ENCODE measurements at regions not wholly inside any gene's neighbourhood (a gene's known extent, or its start where the extent isn't known, plus 50 kb on each side); places are given as distances from the start of the nearest gene placed in this dataset.

GRCh38 chr2:223697316-223697891, 95.2 kb upstream of the SCG2 start:
- 87% methylated on average over 2 of the region's 2 CpGs; no CpG with 5 or more reads in 1 of the 2 experiments for WGBS, 2 experiments (ENCODE audit: extremely low coverage in 1 of 2, insufficient coverage in 1 of 2, insufficient read length in 1 of 2, insufficient replicate concordance in 2 of 2, low coverage in 1 of 2, low lambda C conversion rate in 2 of 2, missing lambda C conversion rate in 1 of 2)
- no peak overlapping the region for H3K18ac ChIP-seq (ENCODE audit: extremely low read depth, low read length)
- no peak overlapping the region for H3K4ac ChIP-seq (replicated peaks; ENCODE audit: insufficient read length, low read depth, low read length)
- H3K79me2 ChIP-seq (ENCODE audit: control insufficient read depth in 1 of 2, insufficient read depth in 2 of 2, low read length in 2 of 2) = no peaks in the 10 kb centered on the region
- H3K14ac ChIP-seq (ENCODE audit: insufficient read length) = no peak overlapping the region
- no peak for DNase-seq (ENCODE audit: low read depth in 1 of 2, low spot score in 2 of 2)
- no peak overlapping the region for H2BK15ac ChIP-seq (ENCODE audit: low read length)
- H3K9ac ChIP-seq (replicated peaks in 1 of 4; ENCODE audit: extremely low read depth in 1 of 4, low read depth in 3 of 4, low read length in 3 of 4) = no peak overlapping the region
- H4K8ac ChIP-seq (ENCODE audit: extremely low read depth, insufficient read depth, low read length) = no peak overlapping the region
- H3K4me1 ChIP-seq (replicated peaks in 1 of 4; ENCODE audit: control insufficient read depth in 3 of 4, insufficient read depth in 4 of 4, low read length in 3 of 4) = no peaks in the 10 kb centered on the region
- ChIA-PET POLR2A (ENCODE audit: partially characterized antibody) (interaction anchor here (0.6 kb wide), 2 partner anchors 179 to 204 kb away, joined by 3 to 4 read pairs; no protein-coding TSS in a partner anchor), CTCF (ENCODE audit: partially characterized antibody) (interaction anchor here (0.6 to 1.9 kb wide), 10 partner anchors 10 to 940 kb away, joined by 3 to 8 read pairs (median 3); no protein-coding TSS in a partner anchor)
- H3K27ac ChIP-seq (ENCODE audit: low read depth, low read length) = no peak overlapping the region
- H3K23ac ChIP-seq (ENCODE audit: insufficient read length) = no peak overlapping the region
- no peak overlapping the region for H2BK20ac ChIP-seq (ENCODE audit: low read length)
- no peaks in the 10 kb centered on the region for H3K27me3 ChIP-seq (replicated peaks in 1 of 4; ENCODE audit: control insufficient read depth in 3 of 4, extremely low read depth in 1 of 4, insufficient read depth in 3 of 4, low read length in 3 of 4)
- no peaks in the 10 kb centered on the region; the same call in 1 of the 2 replicates for H3K23me2 ChIP-seq (ENCODE audit: low read depth, low read length)
- H2BK5ac ChIP-seq (ENCODE audit: low read depth, low read length) = no peak overlapping the region
- H3K56ac ChIP-seq (replicated peaks; ENCODE audit: insufficient read length, low read depth, low read length) = no peak overlapping the region
- H3K9me3 ChIP-seq (ENCODE audit: insufficient read depth in 2 of 2, low read depth in 1 of 2, low read length in 1 of 2) = no peaks in the 10 kb centered on the region
- no peak overlapping the region for H4K91ac ChIP-seq (replicated peaks; ENCODE audit: insufficient read length, low read length)
- H3K79me1 ChIP-seq (ENCODE audit: low read depth, low read length) = no peaks in the 10 kb centered on the region; the same call in 1 of the 2 replicates
- H3K4me3 ChIP-seq (ENCODE audit: extremely low read depth in 1 of 4, insufficient read depth in 2 of 4, low read depth in 3 of 4, low read length in 4 of 4) = no peak overlapping the region
- no peak for TF ChIP-seq EZH2 (IDR thresholded peaks at IDR 0.05; ENCODE audit: low read depth, low read length, severe bottlenecking)
- TF ChIP-seq TBP (IDR thresholded peaks at IDR 0.05; ENCODE audit: low read depth, low read length) = no peak
- TF ChIP-seq ZNF274 (IDR thresholded peaks at IDR 0.05; ENCODE audit: borderline replicate concordance, extremely low read depth, low read length) = no peak
- TF ChIP-seq MAFK (IDR thresholded peaks at IDR 0.05; ENCODE audit: low read depth, low read length) = no peak
- TF ChIP-seq ASH2L (IDR thresholded peaks at IDR 0.05; ENCODE audit: low read length) = no peak
- no peak overlapping the region for H2BK120ac ChIP-seq (replicated peaks; ENCODE audit: low read depth, low read length)
- H2AK5ac ChIP-seq (ENCODE audit: low read depth, low read length) = no peak overlapping the region
- H4K20me1 ChIP-seq (replicated peaks in 1 of 2; ENCODE audit: control insufficient read depth in 1 of 2, insufficient read depth in 2 of 2, low read length in 2 of 2) = no peaks in the 10 kb centered on the region
- H2BK12ac ChIP-seq (ENCODE audit: low read depth, low read length) = no peak overlapping the region
- no peak for FAIRE-seq
- H4K5ac ChIP-seq (ENCODE audit: insufficient read length, low read depth, low read length) = no peak overlapping the region
- no peak overlapping the region for H2AFZ ChIP-seq (ENCODE audit: low read length)
- no peak overlapping the region for H3K4me2 ChIP-seq (ENCODE audit: insufficient read depth in 1 of 2, low read depth in 2 of 2, low read length in 2 of 2)
- H3K36me3 ChIP-seq (ENCODE audit: control insufficient read depth in 2 of 4, insufficient read depth in 4 of 4, low read length in 3 of 4) = no peaks in the 10 kb centered on the region
